ENCODE measurements at regions not wholly inside any gene's neighbourhood (a gene's known extent, or its start where the extent isn't known, plus 50 kb on each side); places are given as distances from the start of the nearest gene placed in this dataset.

DNA sequence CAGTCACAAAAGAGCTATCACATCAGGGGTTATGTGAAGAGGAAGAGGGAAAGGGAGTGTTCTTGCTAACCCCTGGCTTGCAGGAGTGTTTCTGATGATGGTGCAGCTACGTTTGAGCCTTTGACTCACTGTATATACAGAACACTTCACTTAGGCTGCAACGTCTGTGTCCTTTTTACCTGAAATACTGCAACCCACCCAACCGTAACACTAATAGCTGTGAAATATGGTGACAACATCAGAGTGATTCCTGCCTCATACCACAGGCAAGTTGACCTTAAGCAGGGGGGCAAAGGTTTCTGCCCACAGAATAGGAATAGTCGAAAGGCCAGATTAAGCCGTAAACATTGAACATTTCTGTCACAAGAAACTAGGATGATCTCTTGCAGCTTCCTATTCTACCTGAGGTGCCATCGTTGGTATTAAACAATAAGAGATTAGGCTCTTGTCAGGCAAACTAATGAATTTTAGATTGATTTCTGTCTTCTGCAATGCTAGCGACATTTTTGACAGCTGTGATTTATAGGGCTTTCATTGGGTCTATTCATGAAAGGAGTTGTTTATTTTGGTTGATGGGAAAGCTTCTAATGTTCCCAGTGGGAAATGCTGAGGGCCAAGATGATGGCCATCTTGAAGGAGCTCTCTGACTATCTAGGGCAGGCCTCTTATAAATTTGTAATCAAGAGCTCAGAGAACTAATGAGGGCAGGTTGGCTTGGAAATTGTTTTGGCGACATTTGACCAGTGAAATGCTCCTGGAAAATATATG, 316.8 kb downstream of the PIK3C3 start:
- DNase-seq: no peak

- DNase-seq: peak; percentile 28
These were observed 319.6 kb downstream of the PIK3C3 start for GRCh38 chr18:42274488-42275137.

DNA sequence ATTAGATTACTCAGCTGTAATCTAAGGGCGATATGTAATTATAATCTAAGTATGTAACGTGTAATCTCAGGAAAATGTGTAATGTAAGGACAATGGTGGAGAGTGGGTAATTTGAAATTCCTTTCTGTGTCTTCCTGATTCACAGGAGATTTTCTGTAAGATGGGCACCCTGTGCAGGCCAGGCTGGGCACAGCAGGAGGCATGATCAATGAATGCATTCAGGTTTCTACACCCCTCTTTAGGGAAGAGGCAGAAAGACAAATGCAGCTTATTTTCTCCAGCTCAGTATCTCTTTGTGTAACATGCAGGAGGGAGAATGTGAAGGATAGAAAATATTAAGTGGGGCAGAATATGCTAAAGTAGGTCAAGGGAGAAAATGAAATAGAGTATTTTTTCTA, 320.1 kb downstream of the PIK3C3 start:
- no peak for DNase-seq

DNA sequence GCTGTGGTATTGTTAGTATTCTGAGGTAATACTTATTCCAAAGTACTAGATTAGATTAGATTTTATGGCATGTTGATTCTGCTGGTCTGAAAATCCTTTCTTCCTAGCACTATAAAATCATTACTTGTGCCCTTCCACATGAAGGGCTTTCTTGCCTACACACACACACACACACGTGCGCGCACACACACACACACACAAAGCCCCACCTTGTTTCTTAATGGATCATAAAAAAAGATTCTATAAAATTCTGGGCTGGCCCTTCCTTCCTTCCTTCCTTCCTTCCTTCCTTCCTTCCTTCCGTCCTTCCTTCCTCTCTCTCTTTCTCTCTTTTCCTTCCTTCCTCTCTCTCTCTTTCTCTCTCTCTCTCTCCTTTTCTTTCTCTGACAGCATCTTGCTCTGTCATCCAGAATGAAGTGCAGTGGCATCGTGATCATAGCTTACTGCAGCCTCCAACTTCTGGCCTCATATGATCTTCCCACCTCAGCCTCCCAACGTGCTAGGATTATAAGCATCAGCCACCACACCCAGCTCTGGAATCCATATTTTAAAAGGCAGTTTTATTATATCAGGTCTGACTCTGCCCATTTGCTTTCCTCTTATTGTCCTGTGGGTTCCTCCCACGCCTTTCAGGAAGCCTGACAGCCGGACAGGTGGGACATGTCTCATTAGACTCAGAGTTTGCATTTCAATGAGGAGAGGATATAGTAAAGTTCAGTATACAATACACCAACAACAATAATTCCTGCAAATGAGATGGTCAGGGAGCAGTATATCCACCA, 321.1 kb downstream of the PIK3C3 start:
- no peak for DNase-seq

DNA sequence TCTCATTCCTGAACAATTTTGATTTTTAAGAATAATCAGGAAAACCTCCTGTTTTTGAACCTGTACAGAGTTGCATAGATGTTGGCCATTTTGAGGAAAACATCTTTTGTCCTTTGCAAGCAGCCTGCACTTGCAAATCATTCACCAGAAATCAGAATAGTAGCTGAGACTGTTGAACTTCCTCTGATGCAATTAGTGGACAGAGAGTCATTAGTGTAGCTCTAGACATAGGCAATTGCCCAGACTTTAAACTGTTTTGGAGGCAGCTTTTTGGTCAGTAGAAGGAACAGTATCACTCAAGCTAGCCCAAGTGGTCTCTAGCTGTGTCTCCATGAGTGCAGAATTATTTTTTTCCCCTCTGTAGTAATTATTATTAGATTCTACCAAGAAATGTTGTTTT, 326.1 kb downstream of the PIK3C3 start:
- DNase-seq: no peak

- DNase-seq: no peak
These were observed 326.8 kb downstream of the PIK3C3 start for GRCh38 chr18:42281851-42282250.

- no peak for DNase-seq
These were observed 332.0 kb downstream of the PIK3C3 start for GRCh38 chr18:42287047-42287446.

GRCh38 chr18:42288129-42288528, 333.1 kb downstream of the PIK3C3 start:
- no peak for DNase-seq

DNA sequence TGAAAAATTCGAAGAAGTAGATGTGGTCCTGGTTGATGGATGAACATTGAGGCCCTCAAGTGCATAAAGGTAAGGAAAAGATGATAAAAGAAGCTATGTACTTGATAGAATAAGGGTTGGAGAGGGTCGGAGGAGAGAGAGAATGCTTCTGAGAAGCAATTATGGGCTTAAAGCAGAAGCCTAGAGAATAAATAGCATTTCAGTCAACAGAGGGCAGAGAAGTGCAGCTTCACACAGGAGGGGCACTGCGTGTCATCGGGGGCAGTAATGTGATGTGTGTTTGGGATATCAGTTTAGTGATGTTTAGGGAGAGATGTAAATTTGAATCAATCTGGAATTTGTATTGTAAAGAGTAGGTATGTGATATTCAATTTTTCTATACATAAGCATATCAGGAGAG, 334.5 kb downstream of the PIK3C3 start:
- no peak for DNase-seq

- no peak for DNase-seq
These were observed 335.6 kb downstream of the PIK3C3 start for GRCh38 chr18:42290318-42291307.

DNA sequence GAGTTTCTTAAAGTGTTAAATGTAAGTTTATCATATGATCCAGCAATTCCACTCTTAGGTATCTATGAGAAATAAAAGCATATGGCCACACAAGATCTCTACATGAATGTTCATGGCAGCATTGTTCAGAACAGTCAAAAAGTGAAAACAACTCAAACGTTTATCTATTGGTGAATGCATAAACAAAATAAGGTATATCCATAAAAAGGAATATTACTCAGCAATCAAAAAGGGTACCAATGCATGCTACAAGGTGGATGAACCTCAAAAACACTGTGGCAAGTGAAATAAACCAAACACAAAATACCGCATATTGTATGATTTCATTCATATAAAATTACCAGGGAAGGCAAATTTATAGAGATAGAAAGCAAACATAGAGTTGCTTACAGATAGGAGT, 337.6 kb downstream of the PIK3C3 start:
- DNase-seq: no peak

DNA sequence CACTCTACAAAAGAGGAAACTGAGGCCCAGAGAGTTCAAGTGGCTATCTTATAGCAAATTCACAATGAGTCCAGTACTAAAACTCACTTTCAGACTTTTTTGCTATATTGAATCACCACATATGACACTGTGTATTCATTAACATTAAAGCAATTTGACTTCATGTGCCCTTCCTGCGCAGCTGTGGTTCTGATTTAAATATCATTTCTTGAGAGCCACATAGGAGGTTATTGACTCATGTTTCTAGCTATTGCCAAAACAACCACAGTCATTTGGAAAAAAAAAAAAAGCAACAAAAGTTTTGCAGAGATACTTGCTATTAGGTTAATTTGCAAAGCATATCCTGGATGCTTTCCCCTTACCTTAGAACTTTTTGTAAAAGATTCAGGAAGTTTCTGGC, 341.2 kb downstream of the PIK3C3 start:
- no peak for DNase-seq

- DNase-seq: no peak
These were observed 341.7 kb downstream of the PIK3C3 start for GRCh38 chr18:42296723-42297122.

- DNase-seq: peak; percentile 67
These were observed 344.0 kb downstream of the PIK3C3 start for GRCh38 chr18:42298759-42299675.

GRCh38 chr18:42305869-42306593, 351.0 kb downstream of the PIK3C3 start:
- DNase-seq: peak; percentile 37

GRCh38 chr18:42306594-42306980, 351.6 kb downstream of the PIK3C3 start:
- DNase-seq: no peak

GRCh38 chr18:42310956-42311355, 355.9 kb downstream of the PIK3C3 start:
- DNase-seq: peak; percentile 68

GRCh38 chr18:42326752-42327151, 371.7 kb downstream of the PIK3C3 start:
- DNase-seq: no peak

GRCh38 chr18:42328931-42329330, 373.9 kb downstream of the PIK3C3 start:
- DNase-seq: no peak

DNA sequence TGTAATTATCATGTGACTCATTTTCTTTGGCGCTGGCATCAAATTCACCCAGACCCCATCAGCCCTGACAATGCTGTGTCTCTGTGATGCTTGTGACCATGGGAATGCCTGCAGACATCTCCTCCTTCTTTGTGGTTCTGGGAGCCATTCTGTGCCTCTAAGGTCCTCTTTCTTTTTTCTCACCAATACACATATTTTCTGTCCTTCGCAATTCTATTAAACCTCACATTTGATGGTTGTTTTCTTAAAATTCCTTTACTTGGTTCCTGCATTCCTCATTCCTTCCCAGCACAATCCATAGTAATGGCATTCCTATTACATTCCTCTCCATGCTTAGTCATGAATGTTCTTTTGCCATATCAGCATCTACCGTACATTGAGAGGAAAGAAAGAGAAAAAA, 375.3 kb downstream of the PIK3C3 start:
- DNase-seq: peak; percentile 58

DNA sequence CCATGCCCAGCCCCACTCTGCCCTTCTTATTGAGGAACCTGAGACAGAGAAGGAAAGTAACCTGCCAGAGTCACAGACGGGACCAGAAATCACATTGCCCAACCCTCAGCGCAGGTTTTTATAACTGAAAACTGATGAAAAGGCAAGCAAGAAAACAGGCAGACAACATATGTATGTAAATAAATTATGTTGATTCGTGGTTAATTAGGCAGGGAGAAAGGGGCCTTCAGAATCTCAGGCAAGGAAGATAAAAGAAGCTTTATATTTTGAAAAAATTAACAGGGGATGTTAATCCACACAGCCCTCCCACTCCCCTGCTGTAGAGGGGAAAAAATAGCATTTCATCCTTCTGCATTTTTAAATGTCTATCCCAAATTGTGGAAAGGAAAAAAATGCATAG, 378.5 kb downstream of the PIK3C3 start:
- no peak for DNase-seq
